ENCODE measurements at regions not wholly inside any gene's neighbourhood (a gene's known extent, or its start where the extent isn't known, plus 50 kb on each side); places are given as distances from the start of the nearest gene placed in this dataset.

DNA sequence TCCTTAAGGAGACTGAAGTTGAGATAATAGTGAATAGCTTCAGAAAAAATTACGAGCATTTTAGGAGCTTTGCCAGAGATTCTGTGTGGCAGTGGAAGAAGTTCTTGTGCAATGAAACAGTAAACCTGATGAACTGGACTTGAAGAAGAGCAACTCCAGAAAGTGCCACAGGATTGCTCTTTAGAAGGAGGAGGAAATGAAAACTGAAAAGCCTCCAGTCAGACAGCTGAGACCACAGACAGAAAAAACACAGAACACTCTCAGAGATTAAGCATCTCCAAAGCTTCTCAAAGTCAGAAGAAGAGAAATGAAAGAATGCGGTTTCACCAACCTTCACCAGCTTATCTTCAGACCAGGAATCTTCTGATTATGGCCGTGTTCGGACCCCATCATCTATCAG is 329.7 kb upstream of the CNTNAP5 start:
- no peak for DNase-seq (ENCODE audit: low read depth in 4 of 4, low spot score in 3 of 4)

DNA sequence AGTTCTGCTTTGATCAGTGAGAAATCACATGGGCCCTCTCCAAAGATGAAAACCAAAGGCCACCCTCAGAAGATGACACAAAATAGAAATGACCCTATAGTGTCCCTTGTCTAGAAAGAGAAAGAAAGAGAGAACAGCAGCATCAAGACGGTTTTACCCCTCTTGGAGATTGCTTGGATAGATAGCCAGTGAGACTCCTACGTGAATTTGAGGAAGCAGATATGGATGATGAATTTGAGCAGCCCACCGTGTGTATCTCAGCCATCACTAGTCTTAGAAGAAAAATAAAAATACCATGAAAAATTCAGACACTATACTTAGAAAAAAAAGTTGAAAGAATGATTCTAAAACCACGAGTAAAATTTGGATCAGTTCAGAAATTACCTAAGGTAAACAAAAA is 329.1 kb upstream of the CNTNAP5 start:
- DNase-seq (ENCODE audit: low read depth in 4 of 4, low spot score in 3 of 4): no peak

DNA sequence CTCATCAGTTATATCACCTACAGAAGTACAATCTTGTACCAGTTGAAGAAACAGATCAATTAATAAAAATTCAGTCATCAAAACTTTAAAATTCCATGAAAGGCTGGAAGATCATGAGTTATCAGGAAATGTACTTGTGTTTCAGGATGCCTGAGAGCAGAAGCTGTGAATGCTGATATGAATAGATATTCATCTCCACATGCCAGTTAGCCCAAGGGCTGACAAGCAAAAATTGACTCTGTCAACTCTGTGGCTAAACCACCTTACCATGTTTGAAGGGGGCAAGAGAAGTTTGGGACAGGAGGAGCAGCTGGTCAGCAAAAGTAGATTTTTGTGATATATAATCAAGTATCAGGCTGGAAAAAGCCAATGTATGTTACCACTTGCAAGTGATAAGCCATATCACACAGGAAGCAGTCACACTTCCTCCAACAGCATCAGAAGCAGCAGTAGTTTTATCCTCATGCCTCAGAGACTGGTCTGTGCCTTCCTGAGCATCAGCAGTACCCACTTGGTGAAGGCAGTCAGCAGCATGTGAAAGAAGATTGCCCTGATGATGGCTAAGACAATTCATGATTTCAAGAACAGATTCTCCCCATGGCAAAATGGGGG is 328.2 kb upstream of the CNTNAP5 start:
- DNase-seq (ENCODE audit: low read depth in 4 of 4, low spot score in 3 of 4): no peak

DNA sequence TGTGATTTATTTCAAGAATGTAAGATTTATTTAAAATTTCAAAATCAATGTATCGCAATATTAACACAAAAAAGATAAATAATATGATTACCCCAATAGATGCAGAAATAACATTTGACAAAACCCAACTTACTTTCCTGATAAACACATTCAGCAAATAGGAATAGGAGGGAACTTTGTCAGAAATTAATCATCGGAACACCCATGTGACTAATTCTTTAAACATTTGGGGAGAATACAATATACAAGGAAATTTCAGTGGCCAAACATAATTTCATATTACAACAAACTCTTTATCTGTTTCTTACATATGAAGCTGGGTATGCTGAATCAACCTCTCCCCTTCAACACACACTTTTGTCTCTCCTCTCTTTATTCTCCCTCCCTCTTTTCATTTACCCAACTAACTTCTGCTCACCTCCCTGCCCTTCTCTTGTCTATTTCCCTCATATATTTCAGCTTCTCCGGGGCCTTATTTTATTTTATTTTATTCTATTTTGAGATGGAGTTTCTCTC is 309.6 kb upstream of the CNTNAP5 start:
- no peak for DNase-seq (ENCODE audit: low read depth in 4 of 4, low spot score in 3 of 4)

DNA sequence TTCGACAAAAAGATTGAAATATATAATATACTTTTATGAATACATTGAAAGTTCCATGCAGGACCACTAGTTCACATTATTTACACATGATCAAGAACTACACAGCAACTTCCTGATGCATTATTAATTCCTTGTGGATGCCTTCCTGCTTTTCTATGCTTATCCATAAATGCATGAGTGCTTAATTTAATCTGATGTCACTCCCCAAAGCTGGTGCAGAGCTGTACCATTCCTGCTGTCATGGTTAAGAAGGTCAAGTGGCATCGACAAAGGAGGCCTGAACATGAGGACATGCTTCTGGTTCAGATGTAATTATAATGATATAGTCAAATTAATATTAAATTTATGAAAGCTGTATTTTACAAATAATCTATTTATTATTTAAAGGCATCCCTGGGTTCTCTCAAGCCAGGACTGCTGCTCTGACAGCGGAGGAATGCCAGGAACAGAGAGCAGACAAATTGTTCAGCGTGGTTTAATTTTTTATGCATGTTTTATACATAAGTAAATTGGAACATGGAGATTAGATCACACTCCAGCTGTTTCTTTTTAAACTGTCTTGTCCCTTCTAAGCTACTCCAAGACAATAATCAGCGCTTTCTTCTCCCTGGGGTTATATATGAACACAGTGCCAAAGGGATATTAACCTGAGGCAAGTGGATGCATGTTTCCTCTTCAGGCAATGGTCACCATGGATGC is 307.3 kb upstream of the CNTNAP5 start:
- no peak for DNase-seq (ENCODE audit: low read depth in 4 of 4, low spot score in 3 of 4)

DNA sequence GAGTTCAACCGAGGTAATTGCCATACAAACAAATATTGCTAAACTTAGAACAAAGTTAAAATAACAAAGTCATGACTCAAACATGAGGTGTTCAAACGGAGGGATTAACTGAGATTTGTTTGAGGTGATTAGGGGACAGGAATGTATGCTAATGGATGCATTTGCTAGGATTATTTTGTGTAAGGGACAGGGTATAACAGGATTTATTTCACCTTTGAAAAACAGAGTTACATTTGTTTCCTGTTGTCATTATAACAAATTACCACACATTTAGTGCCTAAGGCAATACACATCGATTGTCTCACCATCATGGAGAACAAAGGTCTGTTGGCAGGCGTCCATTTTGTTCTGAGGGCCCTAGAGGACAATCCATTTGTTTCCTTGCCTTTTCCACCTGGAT is 304.3 kb upstream of the CNTNAP5 start:
- DNase-seq (ENCODE audit: low read depth in 4 of 4, low spot score in 3 of 4): no peak

DNA sequence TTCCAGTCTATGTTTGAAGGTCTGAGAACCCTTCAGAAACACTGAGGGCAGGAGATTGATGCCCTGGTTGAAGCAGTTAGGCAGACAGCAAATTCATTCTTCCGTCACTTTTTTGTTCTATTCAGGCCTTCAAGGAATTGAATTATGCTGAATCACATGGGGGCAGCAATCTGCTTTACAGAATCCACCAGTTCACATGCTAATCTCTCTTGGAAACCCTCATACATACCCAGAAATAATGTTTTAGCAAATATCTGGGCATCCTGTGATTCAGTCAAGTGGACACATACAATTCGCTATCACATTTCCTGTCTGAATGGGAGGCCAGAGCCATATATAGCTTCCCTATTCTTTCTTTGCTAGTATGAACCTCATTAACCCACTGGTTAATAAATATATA is 301.4 kb upstream of the CNTNAP5 start:
- no peak for DNase-seq (ENCODE audit: low read depth in 4 of 4, low spot score in 3 of 4)

DNA sequence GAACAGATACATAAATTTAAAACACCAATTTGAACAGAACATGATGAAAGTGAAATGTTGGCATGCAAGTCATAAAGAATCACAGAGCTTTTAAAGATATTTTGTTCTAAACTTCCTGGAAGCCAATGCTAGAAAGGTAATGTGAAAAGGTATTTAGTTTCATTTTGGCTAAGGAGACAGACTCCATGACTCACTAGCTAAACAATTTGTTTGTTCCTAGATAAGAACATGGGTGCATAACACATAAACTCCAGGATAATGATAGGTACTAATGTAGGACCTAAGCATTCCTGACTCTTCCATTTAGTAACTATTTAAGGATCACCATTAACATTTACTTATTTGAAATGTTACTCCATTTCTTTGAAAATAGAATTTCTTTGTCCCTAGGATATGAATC is 292.5 kb upstream of the CNTNAP5 start:
- no peak for DNase-seq (ENCODE audit: low read depth in 4 of 4, low spot score in 3 of 4)

DNA sequence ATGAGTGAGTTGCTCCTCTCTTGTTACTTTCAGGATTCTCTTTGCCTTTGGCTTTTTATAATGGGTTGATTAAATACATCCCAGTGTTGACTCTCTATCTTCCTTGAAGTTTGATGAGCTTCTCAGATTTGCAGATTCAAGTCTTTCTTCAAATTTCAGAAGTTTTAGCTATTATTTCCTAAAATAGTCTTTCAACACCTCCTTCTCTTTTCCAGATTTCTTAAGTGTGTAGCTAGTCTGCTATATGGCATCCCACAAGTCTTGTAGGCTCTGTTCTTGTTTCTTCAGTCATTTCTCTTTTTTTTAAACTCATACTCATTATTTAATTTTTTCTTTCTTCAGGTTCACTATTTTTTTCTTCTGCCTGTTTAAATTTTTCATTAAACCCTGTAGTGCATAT is 287.7 kb upstream of the CNTNAP5 start:
- no peak for DNase-seq (ENCODE audit: low read depth in 4 of 4, low spot score in 3 of 4)

DNA sequence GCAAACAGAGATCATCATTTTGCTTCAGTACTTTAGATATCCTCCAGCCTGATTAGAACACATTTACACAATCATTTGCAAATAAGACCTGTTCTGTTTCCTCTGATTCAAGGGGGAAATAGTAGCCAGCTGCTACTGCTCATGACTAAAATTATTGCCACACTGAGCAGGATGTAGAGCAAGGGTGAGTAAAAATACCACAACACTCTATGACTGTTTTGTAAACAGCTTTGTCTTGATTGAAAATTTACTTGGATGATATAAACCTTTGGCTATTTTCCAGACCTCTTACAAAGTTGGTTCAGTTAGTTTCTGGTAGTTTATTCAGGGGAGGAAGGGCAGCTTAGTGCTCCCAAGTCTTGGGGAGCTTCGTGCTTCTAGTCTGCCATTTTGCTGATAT is 286.4 kb upstream of the CNTNAP5 start:
- DNase-seq (ENCODE audit: low read depth in 4 of 4, low spot score in 3 of 4): no peak

DNA sequence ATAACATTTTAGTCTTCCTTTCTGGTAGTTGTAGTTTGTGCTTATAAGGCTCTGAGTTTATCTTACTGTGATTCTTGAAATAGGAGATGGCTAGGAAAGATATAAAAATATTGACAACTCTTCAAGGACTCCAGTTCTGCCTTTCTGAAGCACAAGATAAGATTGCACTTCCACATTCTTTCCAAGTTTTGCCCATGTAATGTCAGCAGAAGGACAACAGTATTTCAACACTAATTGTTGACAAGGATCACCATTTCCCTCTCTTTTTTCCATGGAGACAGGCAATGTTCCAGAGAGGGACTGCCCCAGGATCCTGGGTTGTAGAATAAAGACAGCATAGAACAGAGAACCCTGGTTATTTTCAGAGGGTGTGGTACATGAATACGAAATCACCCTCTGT is 279.1 kb upstream of the CNTNAP5 start:
- DNase-seq (ENCODE audit: low read depth in 4 of 4, low spot score in 3 of 4): no peak

DNA sequence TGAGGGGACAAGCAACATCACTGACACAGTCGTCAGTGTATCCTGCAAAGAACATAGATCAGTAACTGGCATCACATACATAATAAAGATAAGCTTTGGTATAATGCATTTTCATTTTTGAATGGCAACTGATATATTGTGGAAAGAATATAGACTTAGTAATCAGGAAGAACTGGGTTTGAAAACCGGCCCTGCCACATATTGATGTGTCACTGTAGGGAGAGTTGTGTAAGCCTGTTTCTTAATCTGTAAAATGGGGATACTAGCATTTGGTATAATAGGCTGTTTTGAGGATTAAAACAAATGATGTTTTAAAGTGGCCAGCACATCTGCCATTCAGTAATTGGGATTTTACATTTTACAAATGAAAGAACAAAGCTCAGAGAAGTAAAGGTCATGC is 277.8 kb upstream of the CNTNAP5 start:
- DNase-seq (ENCODE audit: low read depth in 4 of 4, low spot score in 3 of 4): no peak

DNA sequence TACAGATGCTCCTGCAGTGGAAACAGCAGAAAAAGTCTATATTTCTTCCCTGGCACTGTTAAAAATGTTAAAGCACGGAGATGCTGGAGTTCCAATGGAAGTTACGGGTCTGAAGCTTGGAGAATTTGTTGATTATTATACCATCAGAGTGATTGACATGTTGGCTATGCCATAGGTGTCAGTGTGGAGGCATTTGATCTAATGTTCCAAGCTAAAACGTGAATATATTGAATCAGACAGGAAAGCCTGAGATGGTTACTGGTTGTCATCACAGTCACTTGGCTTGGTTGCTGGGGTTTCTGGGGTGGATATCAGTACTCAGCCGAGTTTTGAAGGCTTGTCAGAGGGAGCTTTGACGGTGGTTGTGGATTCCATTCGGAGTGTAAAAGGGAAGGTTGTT is 262.9 kb upstream of the CNTNAP5 start:
- no peak for DNase-seq (ENCODE audit: low read depth in 4 of 4, low spot score in 3 of 4)

DNA sequence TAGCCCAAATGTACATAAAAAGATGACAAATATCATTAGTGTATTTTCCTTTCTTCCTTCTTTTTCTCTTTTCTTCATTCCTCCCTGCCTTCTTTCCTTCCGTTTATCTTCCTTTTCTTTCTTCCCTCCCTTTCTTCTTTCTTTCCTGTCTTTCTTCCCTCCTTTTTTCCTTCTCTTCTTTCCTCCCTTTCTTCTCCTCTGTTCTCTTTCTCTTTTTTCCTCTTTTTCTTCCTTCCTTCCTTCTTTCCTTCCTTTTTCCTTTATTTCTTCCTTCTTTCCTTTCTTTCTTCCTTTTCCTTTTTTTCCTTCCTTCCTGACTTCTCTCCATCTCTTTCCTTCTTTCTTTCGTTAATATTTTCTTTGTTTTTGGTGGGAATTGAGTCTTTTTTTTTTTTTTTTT is 256.9 kb upstream of the CNTNAP5 start:
- no peak for DNase-seq (ENCODE audit: low read depth in 4 of 4, low spot score in 3 of 4)

DNA sequence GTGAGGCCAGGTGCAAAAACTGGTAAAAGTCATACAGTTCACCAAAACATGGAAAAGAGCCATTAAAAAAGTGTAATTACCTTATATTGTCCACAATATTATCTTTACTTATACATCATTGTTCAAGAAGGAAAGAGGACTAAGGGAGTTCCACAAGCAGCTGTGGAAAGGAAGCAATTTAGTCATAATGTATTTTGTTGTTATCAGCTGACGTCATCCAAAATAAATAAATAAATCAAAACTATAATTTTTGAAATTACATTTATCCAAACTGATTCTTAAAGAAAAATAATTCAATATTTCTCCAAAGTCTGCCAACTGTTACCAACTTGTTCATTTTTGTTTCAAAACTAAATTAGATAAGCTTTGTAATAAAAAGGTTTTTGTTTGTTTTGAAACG is 256.1 kb upstream of the CNTNAP5 start:
- no peak for DNase-seq (ENCODE audit: low read depth in 4 of 4, low spot score in 3 of 4)

DNA sequence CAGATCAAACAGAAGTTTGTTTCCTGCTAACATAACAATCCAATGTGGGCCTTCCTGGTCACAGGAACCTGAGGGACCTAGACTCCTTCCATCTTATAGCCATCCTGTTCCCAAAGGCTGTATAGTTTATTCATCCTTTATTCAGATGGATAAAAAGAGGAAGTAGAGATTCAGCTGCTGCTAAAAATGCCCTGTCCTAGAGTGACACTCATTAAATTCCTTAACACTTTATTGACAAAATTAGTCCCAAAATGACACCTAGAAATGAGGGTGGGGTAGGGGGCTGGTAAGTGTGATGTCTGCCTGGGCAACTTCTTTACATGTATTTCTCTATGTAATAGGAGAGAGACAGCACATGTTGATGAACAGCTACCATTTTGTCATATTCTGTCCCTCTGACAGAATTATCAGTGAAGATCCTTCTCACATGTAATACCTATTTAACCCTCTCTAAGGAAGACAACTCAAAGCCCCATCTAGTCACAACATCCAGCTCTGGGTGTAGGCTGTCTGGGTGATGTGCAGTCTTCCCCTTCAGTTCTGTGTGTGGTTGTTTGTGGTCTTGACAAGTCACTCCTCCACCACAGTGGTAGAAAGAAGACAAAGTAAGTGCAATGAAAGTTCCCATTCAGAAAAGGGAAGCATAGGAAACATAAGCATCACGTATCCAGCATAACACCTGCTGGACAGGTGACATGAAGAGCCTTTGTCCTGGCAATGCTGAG is 253.9 kb upstream of the CNTNAP5 start:
- no peak for DNase-seq (ENCODE audit: low read depth in 4 of 4, low spot score in 3 of 4)

DNA sequence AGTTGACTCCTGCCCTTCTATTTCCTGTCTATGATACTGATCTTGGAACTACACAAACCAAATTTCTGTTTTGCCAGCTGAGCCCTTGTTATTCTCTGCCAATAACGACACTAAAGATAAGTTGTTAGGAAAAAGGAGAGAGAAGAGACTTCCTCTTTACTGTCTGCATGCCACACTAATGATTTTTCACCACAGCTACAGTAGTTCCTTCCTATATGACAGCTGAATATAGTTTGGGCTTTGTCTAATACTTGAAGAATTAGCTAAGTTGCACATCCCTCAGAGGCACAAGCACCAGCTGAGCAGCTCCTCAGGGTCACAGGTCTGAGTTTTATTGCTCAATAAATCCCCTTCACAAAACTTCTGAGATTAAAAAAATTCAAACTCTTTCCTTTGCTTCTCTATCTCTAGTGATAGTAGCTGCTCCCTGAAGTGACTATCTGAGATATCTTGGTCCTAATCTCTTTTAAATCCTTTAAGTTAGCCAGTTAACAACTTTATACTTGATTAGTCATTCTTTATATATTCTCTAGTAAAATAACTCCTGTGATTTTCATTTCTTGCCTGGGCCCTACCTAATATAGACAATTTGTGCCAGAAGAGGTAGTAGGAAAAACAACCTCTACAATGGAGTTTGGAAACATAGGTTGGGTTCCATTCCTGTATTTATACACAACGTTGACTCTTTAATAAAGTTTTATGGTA is 253.0 kb upstream of the CNTNAP5 start:
- DNase-seq (ENCODE audit: low read depth in 4 of 4, low spot score in 3 of 4): no peak

DNA sequence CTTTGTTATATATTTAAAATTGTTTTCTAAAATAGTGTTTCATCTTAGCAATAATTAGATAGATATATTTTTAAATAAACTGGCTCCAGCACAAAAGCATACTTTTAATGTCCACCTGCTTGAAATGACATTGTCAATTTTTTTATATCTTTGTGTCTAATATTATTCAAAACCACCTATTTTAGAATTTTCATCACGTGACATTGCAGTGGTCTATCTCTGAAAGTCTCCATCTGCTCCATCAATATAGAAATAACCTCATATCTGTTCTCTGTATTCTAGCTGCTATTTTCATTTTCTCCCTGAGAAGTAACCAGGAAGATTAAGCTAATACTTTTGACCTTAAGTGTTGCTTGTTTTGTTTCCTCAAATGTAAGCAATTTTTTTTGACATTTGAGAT is 248.0 kb upstream of the CNTNAP5 start:
- DNase-seq (ENCODE audit: low read depth in 4 of 4, low spot score in 3 of 4): no peak

DNA sequence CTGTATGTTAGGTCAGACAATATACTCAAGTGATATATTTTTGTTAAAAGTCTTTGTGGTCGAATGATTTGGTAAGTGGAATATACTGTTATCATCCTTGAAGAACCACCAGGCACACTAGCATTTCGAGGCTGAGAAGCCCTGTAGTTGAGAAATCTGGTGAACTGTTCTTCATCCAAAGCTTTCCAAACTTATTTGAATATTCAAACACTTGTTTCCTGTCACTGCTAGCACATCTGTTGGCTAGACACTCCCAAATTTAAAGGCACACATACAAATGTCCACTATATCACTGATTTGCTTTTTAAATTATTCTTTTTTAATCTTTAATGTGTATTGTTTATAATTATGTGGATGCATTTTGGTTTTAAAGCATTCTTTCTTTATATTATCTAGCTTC is 241.9 kb upstream of the CNTNAP5 start:
- no peak for DNase-seq (ENCODE audit: low read depth in 4 of 4, low spot score in 3 of 4)

DNA sequence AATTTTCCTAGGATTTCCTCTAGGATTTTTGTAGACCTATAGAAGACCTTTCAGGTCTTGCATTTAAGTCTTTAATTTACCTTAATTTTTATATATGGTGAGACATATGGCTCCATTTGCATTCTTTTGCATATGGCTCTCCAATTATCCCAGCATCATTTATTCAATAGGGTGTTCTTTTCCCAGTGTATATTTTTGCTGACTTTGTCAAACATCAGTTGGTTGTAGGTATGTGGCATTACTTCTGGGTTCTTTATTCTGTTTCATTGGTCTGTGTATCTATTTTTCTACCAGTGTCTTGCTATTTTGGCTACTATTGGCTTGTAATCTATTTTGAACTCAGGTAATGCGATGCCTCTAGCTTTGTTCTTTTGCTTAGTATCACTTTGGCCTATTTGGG is 239.8 kb upstream of the CNTNAP5 start:
- no peak for DNase-seq (ENCODE audit: low read depth in 4 of 4, low spot score in 3 of 4)

DNA sequence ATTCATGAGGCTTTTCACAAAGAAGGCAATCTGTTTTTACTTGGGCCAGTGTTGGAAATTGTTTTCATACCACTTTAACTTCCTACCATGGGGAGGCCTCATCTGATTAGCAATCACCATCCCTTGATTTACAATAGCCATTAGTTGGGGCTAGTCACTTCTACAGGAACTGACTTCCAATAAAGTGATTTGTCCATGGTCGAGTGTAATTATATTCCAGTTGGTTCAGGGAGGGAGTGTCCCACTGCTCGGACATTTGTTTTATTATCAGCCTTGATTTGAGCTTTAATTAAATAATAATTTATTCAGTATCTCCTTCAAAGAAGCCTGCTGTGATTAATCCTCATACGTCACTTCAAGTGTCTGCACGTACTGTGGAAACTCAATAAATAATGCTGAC is 233.9 kb upstream of the CNTNAP5 start:
- DNase-seq (ENCODE audit: low read depth in 4 of 4, low spot score in 3 of 4): no peak
